ENCODE measurements at regions not wholly inside any gene's neighbourhood (a gene's known extent, or its start where the extent isn't known, plus 50 kb on each side); places are given as distances from the start of the nearest gene placed in this dataset.
"Not testable (repeated sequence)": the region's sequence is repeated elsewhere in the genome, so short reads cannot be mapped to it uniquely, and the experiment has no call there.

- H3K27me3 ChIP-seq (ENCODE audit: control insufficient read depth, insufficient read depth, low read length) = no peaks in the 10 kb centered on the region
- DNase-seq = no peak
- no peak overlapping the region for H3K4me3 ChIP-seq (ENCODE audit: insufficient read depth, low read depth, low read length)
- H3K36me3 ChIP-seq (replicated peaks; ENCODE audit: control insufficient read depth, insufficient read depth, low read length) = no peaks in the 10 kb centered on the region
Measured at GRCh38 chr1:118485757-118486156, 300.7 kb upstream of the SPAG17 start.

GRCh38 chr1:118484893-118485292, 299.9 kb upstream of the SPAG17 start:
- Histone ChIP-seq H3K4me3 (ENCODE audit: insufficient read depth, low read depth, low read length) (no peak overlapping the region), H3K27me3 (ENCODE audit: control insufficient read depth, insufficient read depth, low read length) (no peaks in the 10 kb centered on the region), H3K36me3 (replicated peaks; ENCODE audit: control insufficient read depth, insufficient read depth, low read length) (no peaks in the 10 kb centered on the region)
- DNase-seq = no peak

GRCh38 chr1:118483245-118484006, 298.4 kb upstream of the SPAG17 start:
- no peaks in the 10 kb centered on the region for H3K27me3 ChIP-seq (ENCODE audit: control insufficient read depth, insufficient read depth, low read length)
- DNase-seq = no peak
- no peak overlapping the region for H3K4me3 ChIP-seq (ENCODE audit: insufficient read depth, low read depth, low read length)
- no peaks in the 10 kb centered on the region for H3K36me3 ChIP-seq (replicated peaks; ENCODE audit: control insufficient read depth, insufficient read depth, low read length)

- DNase-seq = no peak
Measured at GRCh38 chr1:118481126-118481525, 296.1 kb upstream of the SPAG17 start.

GRCh38 chr1:118479351-118479750, 294.3 kb upstream of the SPAG17 start:
- no peaks in the 10 kb centered on the region for H3K27me3 ChIP-seq (ENCODE audit: control insufficient read depth, insufficient read depth, low read length)
- no peak for DNase-seq

More at GRCh38 chr1:118481126-118481525, 296.1 kb upstream of the SPAG17 start:
- no peaks in the 10 kb centered on the region for H3K27me3 ChIP-seq (ENCODE audit: control insufficient read depth, insufficient read depth, low read length)
- no peak overlapping the region for H3K4me3 ChIP-seq (ENCODE audit: insufficient read depth, low read depth, low read length)
- H3K36me3 ChIP-seq (replicated peaks; ENCODE audit: control insufficient read depth, insufficient read depth, low read length) = no peaks in the 10 kb centered on the region

GRCh38 chr1:118473825-118474224, 288.8 kb upstream of the SPAG17 start:
- DNase-seq = no peak
- no peak overlapping the region for H3K4me3 ChIP-seq (ENCODE audit: insufficient read depth, low read depth, low read length)
- no peaks in the 10 kb centered on the region for H3K27me3 ChIP-seq (ENCODE audit: control insufficient read depth, insufficient read depth, low read length)
- H3K36me3 ChIP-seq (replicated peaks; ENCODE audit: control insufficient read depth, insufficient read depth, low read length) = no peaks in the 10 kb centered on the region

More at GRCh38 chr1:118479351-118479750, 294.3 kb upstream of the SPAG17 start:
- Histone ChIP-seq H3K4me3 (ENCODE audit: insufficient read depth, low read depth, low read length) (no peak overlapping the region), H3K36me3 (replicated peaks; ENCODE audit: control insufficient read depth, insufficient read depth, low read length) (no peaks in the 10 kb centered on the region)

- DNase-seq; H3K36me3 ChIP-seq (replicated peaks; ENCODE audit: control insufficient read depth, insufficient read depth, low read length); H3K4me3 ChIP-seq (ENCODE audit: insufficient read depth, low read depth, low read length); H3K27me3 ChIP-seq (ENCODE audit: control insufficient read depth, insufficient read depth, low read length): not testable (repeated sequence)
Measured at GRCh38 chr1:118464460-118464859, 279.4 kb upstream of the SPAG17 start.

- Histone ChIP-seq H3K4me3 (ENCODE audit: insufficient read depth, low read depth, low read length) (no peak overlapping the region), H3K36me3 (replicated peaks; ENCODE audit: control insufficient read depth, insufficient read depth, low read length) (no peaks in the 10 kb centered on the region), H3K27me3 (ENCODE audit: control insufficient read depth, insufficient read depth, low read length) (no peaks in the 10 kb centered on the region)
- DNase-seq = peak; percentile 2
Measured at GRCh38 chr1:118461154-118461553, 276.1 kb upstream of the SPAG17 start.

- Histone ChIP-seq H3K36me3 (replicated peaks; ENCODE audit: control insufficient read depth, insufficient read depth, low read length) (no peaks in the 10 kb centered on the region), H3K27me3 (ENCODE audit: control insufficient read depth, insufficient read depth, low read length) (no peaks in the 10 kb centered on the region), H3K4me3 (ENCODE audit: insufficient read depth, low read depth, low read length) (no peak overlapping the region)
- DNase-seq = no peak
Measured at GRCh38 chr1:118459871-118460270, 274.8 kb upstream of the SPAG17 start.

- H3K4me3 ChIP-seq (ENCODE audit: insufficient read depth, low read depth, low read length); DNase-seq; H3K27me3 ChIP-seq (ENCODE audit: control insufficient read depth, insufficient read depth, low read length); H3K36me3 ChIP-seq (replicated peaks; ENCODE audit: control insufficient read depth, insufficient read depth, low read length): not testable (repeated sequence)
Measured at GRCh38 chr1:118453856-118454255, 268.8 kb upstream of the SPAG17 start.

- Histone ChIP-seq H3K27me3 (ENCODE audit: control insufficient read depth, insufficient read depth, low read length) (no peaks in the 10 kb centered on the region), H3K36me3 (replicated peaks; ENCODE audit: control insufficient read depth, insufficient read depth, low read length) (no peaks in the 10 kb centered on the region), H3K4me3 (ENCODE audit: insufficient read depth, low read depth, low read length) (no peak overlapping the region)
- no peak for DNase-seq
Measured at GRCh38 chr1:118445156-118445555, 260.1 kb upstream of the SPAG17 start.

GRCh38 chr1:118442214-118442613, 257.2 kb upstream of the SPAG17 start:
- Histone ChIP-seq H3K36me3 (replicated peaks; ENCODE audit: control insufficient read depth, insufficient read depth, low read length) (no peaks in the 10 kb centered on the region), H3K4me3 (ENCODE audit: insufficient read depth, low read depth, low read length) (no peak overlapping the region), H3K27me3 (ENCODE audit: control insufficient read depth, insufficient read depth, low read length) (no peaks in the 10 kb centered on the region)
- DNase-seq = no peak

GRCh38 chr1:118437664-118438063, 252.6 kb upstream of the SPAG17 start:
- Histone ChIP-seq H3K4me3 (ENCODE audit: insufficient read depth, low read depth, low read length) (no peak overlapping the region), H3K27me3 (ENCODE audit: control insufficient read depth, insufficient read depth, low read length) (no peaks in the 10 kb centered on the region), H3K36me3 (replicated peaks; ENCODE audit: control insufficient read depth, insufficient read depth, low read length) (no peaks in the 10 kb centered on the region)
- no peak for DNase-seq

GRCh38 chr1:118429856-118430255, 244.8 kb upstream of the SPAG17 start:
- DNase-seq = no peak
- Histone ChIP-seq H3K4me3 (ENCODE audit: insufficient read depth, low read depth, low read length) (no peak overlapping the region), H3K36me3 (replicated peaks; ENCODE audit: control insufficient read depth, insufficient read depth, low read length) (no peaks in the 10 kb centered on the region), H3K27me3 (ENCODE audit: control insufficient read depth, insufficient read depth, low read length) (no peaks in the 10 kb centered on the region)

- Histone ChIP-seq H3K36me3 (replicated peaks; ENCODE audit: control insufficient read depth, insufficient read depth, low read length) (no peaks in the 10 kb centered on the region), H3K4me3 (ENCODE audit: insufficient read depth, low read depth, low read length) (no peak overlapping the region), H3K27me3 (ENCODE audit: control insufficient read depth, insufficient read depth, low read length) (no peaks in the 10 kb centered on the region)
- no peak for DNase-seq
Measured at GRCh38 chr1:118421868-118422350, 236.9 kb upstream of the SPAG17 start.

Data from H7 (cell line).